Activated CD4-positive, alpha-beta memory T cell treated with anti-CD3 and anti-CD28 coated beads for 36 hours (primary cell): ENCODE measurements at regions not wholly inside any gene's neighbourhood (a gene's known extent, or its start where the extent isn't known, plus 50 kb on each side); places are given as distances from the start of the nearest gene placed in this dataset.
"Not testable (repeated sequence)": the region's sequence is repeated elsewhere in the genome, so short reads cannot be mapped to it uniquely, and the experiment has no call there.

ENCODE experiments used
- CTCF ChIA-PET: fragments of 350-600 bp; sonication (Branson Sonifier 250); formaldehyde crosslinking; loops from one replicate; lab custom pipeline; 2021; ENCODE audit warnings: antibody characterized with exemption, inconsistent platforms; lab: Charles Lee
- POLR2A ChIA-PET: fragments of 350-600 bp; sonication (Branson Sonifier 250); formaldehyde crosslinking; loops from one replicate; lab custom pipeline; 2021; ENCODE audit warnings: antibody characterized with exemption; lab: Charles Lee
- DNase-seq: peaks from one replicate; pipeline ENCODE4 v3.0.0-alpha.2; 2020
- H3K27ac Mint-ChIP-seq: one replicate; pipeline ENCODE4 v1.8.0; 2021; ENCODE audit warnings: mixed read lengths
- H3K27me3 Mint-ChIP-seq: one replicate; pipeline ENCODE4 v1.8.0; 2021; ENCODE audit warnings: mixed read lengths
- H3K36me3 Mint-ChIP-seq: one replicate; pipeline ENCODE4 v1.8.0; 2021; ENCODE audit warnings: mixed read lengths
- H3K4me1 Mint-ChIP-seq: one replicate; pipeline ENCODE4 v1.8.0; 2021; ENCODE audit warnings: low read depth, mixed read lengths
- H3K4me3 Mint-ChIP-seq: one replicate; pipeline ENCODE4 v1.8.0; 2021; ENCODE audit warnings: mild to moderate bottlenecking, mixed read lengths
- H3K9me3 Mint-ChIP-seq: one replicate; pipeline ENCODE4 v1.8.0; 2021; ENCODE audit warnings: mixed read lengths
- intact Hi-C: fragments of 100-400 bp; cut with micrococcal nuclease; formaldehyde crosslinking; loops from one replicate; pipeline ENCODE4 v1.15.1; 2023

DNA sequence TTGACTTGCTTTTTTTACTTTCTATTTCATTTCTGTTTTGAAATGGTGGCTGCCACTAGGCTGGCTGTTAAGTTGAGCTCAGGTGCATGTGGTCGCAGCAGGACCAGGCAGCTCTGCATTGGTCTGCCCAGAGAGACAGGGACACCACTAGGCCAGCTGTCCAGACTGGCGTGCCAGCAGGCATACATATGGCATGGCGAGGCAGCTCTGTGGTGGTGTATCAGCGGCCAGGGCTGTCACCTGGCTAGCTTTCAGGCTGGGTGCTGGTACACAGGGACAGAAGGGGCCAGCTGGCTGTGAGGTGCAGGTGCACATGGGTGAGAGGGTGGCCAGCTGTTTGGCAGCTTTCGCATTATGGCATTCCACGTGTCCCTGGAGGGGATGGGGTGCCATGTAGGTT, 654.0 kb upstream of the ACO1 start:
- CTCF ChIA-PET = no interaction called here
- Mint-ChIP-seq H3K4me1 (no peaks in the 10 kb centered on the region), H3K27ac (no peak overlapping the region), H3K27me3 (no peaks in the 10 kb centered on the region), H3K9me3 (no peaks in the 10 kb centered on the region), H3K4me3 (no peak overlapping the region), H3K36me3 (no peaks in the 10 kb centered on the region)
- POLR2A ChIA-PET = no interaction called here
- intact Hi-C loops = no loop called here
- DNase-seq = no peak

GRCh38 chr9:31733166-31733565, 651.3 kb upstream of the ACO1 start:
- Mint-ChIP-seq H3K4me1 (no peaks in the 10 kb centered on the region), H3K27ac (no peak overlapping the region), H3K27me3 (no peaks in the 10 kb centered on the region), H3K9me3 (no peaks in the 10 kb centered on the region), H3K4me3 (no peak overlapping the region), H3K36me3 (no peaks in the 10 kb centered on the region)
- intact Hi-C loops = no loop called here
- DNase-seq = no peak
- CTCF ChIA-PET = no interaction called here
- POLR2A ChIA-PET = no interaction called here

GRCh38 chr9:31736581-31737179, 647.8 kb upstream of the ACO1 start:
- POLR2A ChIA-PET = no interaction called here
- H3K36me3 Mint-ChIP-seq = no peaks in the 10 kb centered on the region
- intact Hi-C loops = no loop called here
- no peak overlapping the region for H3K4me3 Mint-ChIP-seq
- no peaks in the 10 kb centered on the region for H3K4me1 Mint-ChIP-seq
- no peaks in the 10 kb centered on the region for H3K9me3 Mint-ChIP-seq
- no peaks in the 10 kb centered on the region for H3K27me3 Mint-ChIP-seq
- CTCF ChIA-PET = no interaction called here
- DNase-seq = no peak
- H3K27ac Mint-ChIP-seq = no peak overlapping the region

DNA sequence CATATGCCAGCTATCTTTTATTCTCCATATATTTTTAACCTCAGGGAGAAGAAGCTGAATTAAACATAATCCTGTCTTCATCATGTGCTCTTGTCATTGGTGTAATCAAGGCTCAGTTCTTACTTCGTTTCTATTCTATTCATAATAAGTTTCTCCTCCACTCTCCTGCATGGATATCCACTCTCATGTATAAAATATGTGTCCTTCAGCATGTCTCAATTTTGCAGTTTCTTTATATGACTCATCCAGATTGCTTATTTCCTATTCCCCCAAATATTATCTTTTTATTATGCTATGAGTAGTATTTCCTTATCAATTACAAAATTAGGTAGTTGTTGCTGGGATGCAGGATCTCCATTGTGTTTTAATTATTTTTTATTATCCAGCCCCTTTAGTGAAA, 643.7 kb upstream of the ACO1 start:
- Mint-ChIP-seq H3K27ac (no peak overlapping the region), H3K36me3 (no peaks in the 10 kb centered on the region), H3K4me3 (no peak overlapping the region), H3K27me3 (no peaks in the 10 kb centered on the region), H3K4me1 (no peaks in the 10 kb centered on the region), H3K9me3 (no peaks in the 10 kb centered on the region)
- ChIA-PET POLR2A (no interaction called here), CTCF (no interaction called here)
- DNase-seq = no peak
- intact Hi-C loops = no loop called here

- intact Hi-C loops = no loop called here
- Mint-ChIP-seq H3K9me3 (no peaks in the 10 kb centered on the region), H3K36me3 (no peaks in the 10 kb centered on the region), H3K4me3 (no peak overlapping the region), H3K27me3 (no peaks in the 10 kb centered on the region), H3K27ac (no peak overlapping the region), H3K4me1 (no peaks in the 10 kb centered on the region)
- no peak for DNase-seq
- ChIA-PET POLR2A (no interaction called here), CTCF (no interaction called here)
Observed at GRCh38 chr9:31744589-31744988, 639.9 kb upstream of the ACO1 start.

DNA sequence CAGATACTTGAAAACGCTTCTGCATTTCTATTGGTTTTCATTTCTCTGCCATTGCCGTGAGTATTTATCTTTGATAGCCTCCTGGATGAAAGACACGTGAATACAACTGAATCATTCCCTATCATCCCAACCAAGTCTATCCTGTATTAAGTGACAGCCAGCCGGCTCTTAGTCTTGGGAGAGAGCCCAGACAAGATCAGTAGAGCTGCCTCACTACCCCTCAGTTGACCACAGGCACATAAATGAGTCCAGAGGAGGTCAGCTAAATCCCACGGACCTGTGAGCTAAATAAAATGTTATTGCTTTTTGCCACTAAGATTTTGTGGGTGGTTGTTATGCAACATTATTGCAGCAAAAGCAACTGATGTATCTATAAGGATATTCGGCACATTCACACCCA, 639.0 kb upstream of the ACO1 start:
- POLR2A ChIA-PET = no interaction called here
- CTCF ChIA-PET = no interaction called here
- intact Hi-C loops = no loop called here
- Mint-ChIP-seq H3K4me1 (no peaks in the 10 kb centered on the region), H3K9me3 (no peaks in the 10 kb centered on the region), H3K27ac (no peak overlapping the region), H3K27me3 (no peaks in the 10 kb centered on the region), H3K36me3 (no peaks in the 10 kb centered on the region), H3K4me3 (no peak overlapping the region)
- DNase-seq = no peak

DNA sequence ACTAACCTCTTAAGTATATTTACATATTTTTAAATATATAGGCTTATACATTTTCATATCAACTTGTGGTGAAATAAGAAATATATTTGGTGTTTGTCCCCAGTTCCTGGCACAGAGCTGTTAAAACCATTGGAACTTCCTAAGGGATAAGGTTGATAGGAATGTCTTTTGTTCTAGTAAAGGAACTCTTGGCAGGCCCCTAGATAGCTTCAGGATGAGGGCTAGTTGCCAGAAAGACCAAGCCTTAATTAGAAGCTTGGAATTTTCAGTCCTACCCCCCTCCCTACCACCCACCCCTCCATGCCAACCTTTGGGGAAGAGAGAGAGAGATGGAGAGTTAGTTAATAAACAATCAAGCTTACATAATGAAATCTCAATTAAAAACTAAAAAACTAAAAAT, 638.6 kb upstream of the ACO1 start:
- DNase-seq = no peak
- H3K4me3 Mint-ChIP-seq = no peak overlapping the region
- H3K27me3 Mint-ChIP-seq = no peaks in the 10 kb centered on the region
- CTCF ChIA-PET = no interaction called here
- no peaks in the 10 kb centered on the region for H3K4me1 Mint-ChIP-seq
- POLR2A ChIA-PET = no interaction called here
- intact Hi-C loops = no loop called here
- no peaks in the 10 kb centered on the region for H3K9me3 Mint-ChIP-seq
- no peak overlapping the region for H3K27ac Mint-ChIP-seq
- no peaks in the 10 kb centered on the region for H3K36me3 Mint-ChIP-seq

DNA sequence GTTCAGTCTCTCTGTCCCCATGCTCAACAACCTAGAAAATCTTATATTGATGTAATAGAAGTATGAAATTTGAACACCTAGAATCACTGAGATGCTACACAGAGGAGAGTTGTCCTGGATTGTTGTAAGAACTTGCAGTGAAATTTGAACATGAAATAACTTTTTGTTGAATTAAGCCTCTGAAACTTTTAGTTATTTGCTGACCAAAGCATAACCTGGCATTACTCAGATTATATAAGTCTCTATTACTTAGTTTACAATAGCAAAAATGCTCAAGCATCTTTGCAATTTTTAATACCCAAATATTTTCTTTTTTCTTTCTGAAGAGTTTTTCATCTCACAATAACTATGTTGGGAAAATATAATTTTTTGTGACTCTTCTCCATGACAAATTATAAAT, 630.7 kb upstream of the ACO1 start:
- Mint-ChIP-seq H3K36me3 (no peaks in the 10 kb centered on the region), H3K27ac (no peak overlapping the region), H3K4me1 (peaks cover 3% of the 10 kb centered on the region), H3K9me3 (peaks cover 2% of the 10 kb centered on the region), H3K27me3 (no peaks in the 10 kb centered on the region), H3K4me3 (no peak overlapping the region)
- CTCF ChIA-PET = no interaction called here
- no peak for DNase-seq
- intact Hi-C loops = no loop called here
- POLR2A ChIA-PET = no interaction called here

DNA sequence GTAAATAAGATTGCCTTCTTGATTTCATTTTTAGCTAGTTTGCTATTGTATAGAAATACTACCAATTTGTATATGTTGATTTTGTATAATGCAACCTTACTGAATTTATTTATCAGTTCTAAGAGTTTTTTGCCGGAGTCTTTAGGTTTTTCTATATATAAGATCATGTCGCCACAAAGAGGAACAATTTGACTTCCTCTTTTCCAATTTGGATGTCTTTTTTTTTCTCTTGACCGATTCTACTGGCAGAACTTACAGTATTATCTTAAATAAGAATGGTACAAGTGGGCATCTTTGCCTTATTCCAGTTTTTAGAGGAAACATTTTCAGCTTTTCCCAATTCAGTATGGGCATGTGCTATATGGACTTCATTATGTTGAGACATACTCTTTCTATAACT, 624.7 kb upstream of the ACO1 start:
- DNase-seq = no peak
- H3K9me3 Mint-ChIP-seq = no peaks in the 10 kb centered on the region
- H3K27me3 Mint-ChIP-seq = no peaks in the 10 kb centered on the region
- no peaks in the 10 kb centered on the region for H3K36me3 Mint-ChIP-seq
- intact Hi-C loops = no loop called here
- CTCF ChIA-PET = no interaction called here
- H3K27ac Mint-ChIP-seq = no peak overlapping the region
- POLR2A ChIA-PET = no interaction called here
- peaks cover 3% of the 10 kb centered on the region for H3K4me1 Mint-ChIP-seq
- no peak overlapping the region for H3K4me3 Mint-ChIP-seq

DNA sequence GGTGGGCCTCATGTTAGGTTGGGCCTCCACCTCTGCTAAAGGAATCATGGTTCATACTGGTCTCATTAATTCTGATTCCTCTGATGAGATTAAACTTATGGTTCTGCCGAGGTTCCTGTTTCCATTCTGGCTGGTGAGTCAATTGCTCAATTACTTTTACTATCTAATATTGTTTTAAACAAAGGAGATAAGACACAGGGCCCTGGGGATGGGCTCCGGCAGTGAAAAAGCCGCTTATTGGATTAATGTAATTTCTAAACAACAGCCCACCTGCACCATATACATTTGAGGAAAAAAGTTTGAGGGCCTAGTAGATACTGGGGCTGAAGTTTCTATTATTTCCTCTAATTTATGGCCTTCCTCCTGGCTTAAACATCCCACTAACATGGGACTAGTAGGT, 610.4 kb upstream of the ACO1 start:
- POLR2A ChIA-PET, H3K27ac Mint-ChIP-seq, DNase-seq, CTCF ChIA-PET, intact Hi-C loops, H3K27me3 Mint-ChIP-seq, H3K4me1 Mint-ChIP-seq, H3K4me3 Mint-ChIP-seq: not testable (repeated sequence)
- Mint-ChIP-seq H3K36me3 (peaks cover 14% of the 10 kb centered on the region), H3K9me3 (peaks cover 30% of the 10 kb centered on the region)

GRCh38 chr9:31774571-31774970, 609.9 kb upstream of the ACO1 start:
- H3K9me3 Mint-ChIP-seq = peaks cover 26% of the 10 kb centered on the region
- H3K27me3 Mint-ChIP-seq = no peaks in the 10 kb centered on the region
- H3K4me3 Mint-ChIP-seq = no peak overlapping the region
- ChIA-PET CTCF (no interaction called here), POLR2A (no interaction called here)
- intact Hi-C loops = no loop called here
- H3K36me3 Mint-ChIP-seq = peaks cover 14% of the 10 kb centered on the region
- H3K27ac Mint-ChIP-seq = no peak overlapping the region
- H3K4me1 Mint-ChIP-seq = no peaks in the 10 kb centered on the region
- DNase-seq = no peak

GRCh38 chr9:31776471-31776870, 608.0 kb upstream of the ACO1 start:
- Mint-ChIP-seq H3K27ac (no peak overlapping the region), H3K36me3 (peaks cover 21% of the 10 kb centered on the region), H3K9me3 (peaks cover 30% of the 10 kb centered on the region), H3K4me3 (no peak overlapping the region), H3K27me3 (no peaks in the 10 kb centered on the region), H3K4me1 (no peaks in the 10 kb centered on the region)
- ChIA-PET CTCF (no interaction called here), POLR2A (no interaction called here)
- no peak for DNase-seq
- intact Hi-C loops = no loop called here

DNA sequence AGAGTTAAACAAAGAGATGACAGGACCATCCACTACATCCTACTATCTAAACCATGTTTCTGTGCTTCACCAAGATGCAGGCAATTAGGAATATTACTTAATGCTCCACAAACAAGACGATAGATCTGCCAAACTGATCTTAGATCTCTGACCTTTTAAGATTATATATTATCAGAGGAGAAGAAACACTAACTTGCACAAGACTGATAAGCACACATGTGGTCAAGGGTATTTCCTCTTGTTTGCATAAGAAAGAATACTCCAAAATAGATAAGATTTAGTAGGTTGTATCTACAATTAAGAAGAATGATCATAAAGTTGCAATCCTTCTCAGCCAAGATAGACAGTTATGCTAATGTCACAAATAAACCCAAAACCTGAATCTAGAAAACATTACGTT, 601.0 kb upstream of the ACO1 start:
- intact Hi-C loops = no loop called here
- no peak for DNase-seq
- CTCF ChIA-PET = no interaction called here
- Mint-ChIP-seq H3K4me1 (peaks cover 4% of the 10 kb centered on the region), H3K36me3 (peaks cover 19% of the 10 kb centered on the region), H3K27ac (no peak overlapping the region), H3K4me3 (no peak overlapping the region), H3K9me3 (peaks cover 27% of the 10 kb centered on the region), H3K27me3 (no peaks in the 10 kb centered on the region)
- POLR2A ChIA-PET = no interaction called here
